ENCODE measurements at regions not wholly inside any gene's neighbourhood (a gene's known extent, or its start where the extent isn't known, plus 50 kb on each side); places are given as distances from the start of the nearest gene placed in this dataset.
"Not testable (repeated sequence)": the region's sequence is repeated elsewhere in the genome, so short reads cannot be mapped to it uniquely, and the experiment has no call there.

DNA sequence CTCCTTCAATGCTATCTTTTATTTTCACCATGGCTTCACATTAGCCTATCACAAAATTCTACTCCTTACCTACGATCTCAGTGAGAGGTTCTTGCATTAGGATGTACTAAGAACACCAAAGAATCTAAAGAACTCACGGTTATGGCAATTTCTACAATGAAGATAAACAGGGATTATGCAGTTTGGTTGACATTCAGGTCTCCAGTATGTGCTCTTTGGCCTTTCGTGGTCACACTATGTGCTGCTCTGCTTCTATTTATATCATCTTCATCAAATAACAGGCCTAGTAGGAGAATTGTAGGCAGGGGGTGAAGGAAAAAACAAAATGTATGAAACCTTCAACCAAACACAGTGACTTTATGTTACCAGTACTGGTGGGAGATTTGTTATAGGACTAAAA lies 194.0 kb upstream of the SAMSN1 start:
- H3K9me3 ChIP-seq (ENCODE audit: insufficient read depth, low read length): no peaks in the 10 kb centered on the region
- no peaks in the 10 kb centered on the region for H3K36me3 ChIP-seq (replicated peaks; ENCODE audit: low read depth, low read length)
- H3K79me2 ChIP-seq (ENCODE audit: low read length): no peaks in the 10 kb centered on the region
- no peak overlapping the region for H3K27ac ChIP-seq (ENCODE audit: low read length)
- H3K4me1 ChIP-seq (ENCODE audit: low read length): peaks cover 25% of the 10 kb centered on the region
- TF ChIP-seq EZH2phosphoT487 (IDR thresholded peaks at IDR 0.05; ENCODE audit: low read depth): no peak
- TF ChIP-seq, protein P1, sequence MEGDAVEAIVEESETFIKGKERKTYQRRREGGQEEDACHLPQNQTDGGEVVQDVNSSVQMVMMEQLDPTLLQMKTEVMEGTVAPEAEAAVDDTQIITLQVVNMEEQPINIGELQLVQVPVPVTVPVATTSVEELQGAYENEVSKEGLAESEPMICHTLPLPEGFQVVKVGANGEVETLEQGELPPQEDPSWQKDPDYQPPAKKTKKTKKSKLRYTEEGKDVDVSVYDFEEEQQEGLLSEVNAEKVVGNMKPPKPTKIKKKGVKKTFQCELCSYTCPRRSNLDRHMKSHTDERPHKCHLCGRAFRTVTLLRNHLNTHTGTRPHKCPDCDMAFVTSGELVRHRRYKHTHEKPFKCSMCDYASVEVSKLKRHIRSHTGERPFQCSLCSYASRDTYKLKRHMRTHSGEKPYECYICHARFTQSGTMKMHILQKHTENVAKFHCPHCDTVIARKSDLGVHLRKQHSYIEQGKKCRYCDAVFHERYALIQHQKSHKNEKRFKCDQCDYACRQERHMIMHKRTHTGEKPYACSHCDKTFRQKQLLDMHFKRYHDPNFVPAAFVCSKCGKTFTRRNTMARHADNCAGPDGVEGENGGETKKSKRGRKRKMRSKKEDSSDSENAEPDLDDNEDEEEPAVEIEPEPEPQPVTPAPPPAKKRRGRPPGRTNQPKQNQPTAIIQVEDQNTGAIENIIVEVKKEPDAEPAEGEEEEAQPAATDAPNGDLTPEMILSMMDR (IDR thresholded peaks at IDR 0.05; ENCODE audit: low read depth, low read length): no peak
- H3K27me3 ChIP-seq (ENCODE audit: low read depth, low read length): no peaks in the 10 kb centered on the region
- no peak overlapping the region for H2AFZ ChIP-seq (ENCODE audit: low read depth, low read length)
- H3K4me2 ChIP-seq (ENCODE audit: low read length): no peak overlapping the region
- no peak overlapping the region for H3K9ac ChIP-seq (ENCODE audit: low read length)
- no peak overlapping the region for H3K4me3 ChIP-seq (ENCODE audit: low read length)
- H4K20me1 ChIP-seq (ENCODE audit: insufficient read depth, low read length): no peaks in the 10 kb centered on the region

DNA sequence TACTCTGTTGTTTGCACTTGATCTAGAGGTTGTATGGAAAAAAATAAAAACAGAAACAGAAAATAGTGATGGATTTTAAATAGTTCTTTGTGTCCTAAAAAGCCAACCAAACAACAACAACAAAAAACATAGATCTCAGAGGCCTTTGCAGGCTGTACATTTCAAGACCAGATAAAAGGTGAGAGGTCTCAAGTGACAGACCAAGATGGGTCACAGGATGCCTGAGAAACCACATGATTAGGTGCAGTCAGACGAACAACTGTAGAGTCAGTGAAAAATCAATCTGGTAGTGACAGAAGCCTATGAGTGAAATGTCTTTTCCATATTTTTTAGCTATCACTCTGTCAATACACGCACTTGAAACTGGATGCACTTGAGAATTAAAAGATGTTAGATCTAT lies 193.5 kb upstream of the SAMSN1 start:
- no peak for TF ChIP-seq EZH2phosphoT487 (IDR thresholded peaks at IDR 0.05; ENCODE audit: low read depth)
- TF ChIP-seq, protein P1 (IDR thresholded peaks at IDR 0.05; ENCODE audit: low read depth, low read length): no peak
- no peak overlapping the region for H3K4me3 ChIP-seq (ENCODE audit: low read length)
- H3K4me1 ChIP-seq (ENCODE audit: low read length): peaks cover 30% of the 10 kb centered on the region
- no peak overlapping the region for H3K9ac ChIP-seq (ENCODE audit: low read length)
- H3K79me2 ChIP-seq (ENCODE audit: low read length): no peaks in the 10 kb centered on the region
- no peak overlapping the region for H2AFZ ChIP-seq (ENCODE audit: low read depth, low read length)
- H3K36me3 ChIP-seq (replicated peaks; ENCODE audit: low read depth, low read length): no peaks in the 10 kb centered on the region
- no peaks in the 10 kb centered on the region for H4K20me1 ChIP-seq (ENCODE audit: insufficient read depth, low read length)
- no peaks in the 10 kb centered on the region for H3K9me3 ChIP-seq (ENCODE audit: insufficient read depth, low read length)
- H3K27ac ChIP-seq (ENCODE audit: low read length): no peak overlapping the region
- no peak overlapping the region for H3K4me2 ChIP-seq (ENCODE audit: low read length)
- no peaks in the 10 kb centered on the region for H3K27me3 ChIP-seq (ENCODE audit: low read depth, low read length)

DNA sequence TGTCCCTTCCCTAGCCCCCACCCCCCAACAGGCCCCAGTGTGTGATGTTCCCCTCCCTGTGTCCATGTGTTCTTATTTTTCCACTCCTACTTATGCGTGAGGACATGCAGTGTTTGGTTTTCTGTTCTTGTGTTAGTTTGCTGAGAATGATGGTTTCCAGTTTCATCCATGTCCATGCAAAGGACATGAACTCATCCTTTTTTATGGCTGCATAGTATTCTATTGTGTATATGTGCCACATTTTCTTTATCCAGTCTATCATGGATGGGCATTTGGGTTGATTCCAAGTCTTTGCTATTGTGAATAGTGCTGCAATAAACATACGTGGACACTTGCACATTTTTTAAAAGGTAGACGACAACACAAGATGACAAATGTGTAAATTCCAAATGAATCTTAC lies 192.5 kb upstream of the SAMSN1 start:
- not testable (repeated sequence) for H3K4me3 ChIP-seq (ENCODE audit: low read length); H3K9ac ChIP-seq (ENCODE audit: low read length); H2AFZ ChIP-seq (ENCODE audit: low read depth, low read length); H3K27ac ChIP-seq (ENCODE audit: low read length); H3K4me2 ChIP-seq (ENCODE audit: low read length); H3K27me3 ChIP-seq (ENCODE audit: low read depth, low read length); H3K36me3 ChIP-seq (replicated peaks; ENCODE audit: low read depth, low read length); H4K20me1 ChIP-seq (ENCODE audit: insufficient read depth, low read length); H3K79me2 ChIP-seq (ENCODE audit: low read length); H3K9me3 ChIP-seq (ENCODE audit: insufficient read depth, low read length)
- peaks cover 39% of the 10 kb centered on the region for H3K4me1 ChIP-seq (ENCODE audit: low read length)

DNA sequence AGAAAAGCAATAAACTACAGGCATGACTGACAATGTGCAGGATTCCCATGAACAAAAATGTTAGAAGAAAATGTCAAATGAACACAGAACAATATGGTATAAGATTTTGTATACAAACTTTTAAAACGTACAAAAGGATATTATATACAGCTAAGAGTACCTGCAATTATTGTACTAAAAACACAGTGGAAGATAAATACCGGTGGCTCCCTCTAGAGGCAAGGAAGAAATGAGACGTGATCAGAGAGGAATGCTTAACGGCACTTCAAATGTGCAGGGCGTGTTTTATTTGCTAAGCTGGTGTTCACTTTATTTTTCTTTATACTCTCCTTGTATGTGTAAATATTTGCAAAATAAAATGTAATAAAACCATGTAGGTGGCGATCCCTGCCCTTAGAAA lies 191.8 kb upstream of the SAMSN1 start:
- no peak overlapping the region for H3K9ac ChIP-seq (ENCODE audit: low read length)
- no peaks in the 10 kb centered on the region for H3K36me3 ChIP-seq (replicated peaks; ENCODE audit: low read depth, low read length)
- H2AFZ ChIP-seq (ENCODE audit: low read depth, low read length): no peak overlapping the region
- peaks cover 41% of the 10 kb centered on the region for H3K4me1 ChIP-seq (ENCODE audit: low read length)
- peak overlapping the region; percentile 21; the same call in 1 of the 2 replicates for H3K4me2 ChIP-seq (ENCODE audit: low read length)
- H3K9me3 ChIP-seq (ENCODE audit: insufficient read depth, low read length): no peaks in the 10 kb centered on the region
- H3K27me3 ChIP-seq (ENCODE audit: low read depth, low read length): no peaks in the 10 kb centered on the region
- H3K27ac ChIP-seq (ENCODE audit: low read length): 0 out of 2 replicates have a peak overlapping the region, but pooled peaks have one; percentile 8
- no peaks in the 10 kb centered on the region for H3K79me2 ChIP-seq (ENCODE audit: low read length)
- H4K20me1 ChIP-seq (ENCODE audit: insufficient read depth, low read length): no peaks in the 10 kb centered on the region
- no peak overlapping the region for H3K4me3 ChIP-seq (ENCODE audit: low read length)
- TF ChIP-seq, protein P1 (IDR thresholded peaks at IDR 0.05; ENCODE audit: low read depth, low read length): peak; percentile 77
- TF ChIP-seq EZH2phosphoT487 (IDR thresholded peaks at IDR 0.05; ENCODE audit: low read depth): no peak

DNA sequence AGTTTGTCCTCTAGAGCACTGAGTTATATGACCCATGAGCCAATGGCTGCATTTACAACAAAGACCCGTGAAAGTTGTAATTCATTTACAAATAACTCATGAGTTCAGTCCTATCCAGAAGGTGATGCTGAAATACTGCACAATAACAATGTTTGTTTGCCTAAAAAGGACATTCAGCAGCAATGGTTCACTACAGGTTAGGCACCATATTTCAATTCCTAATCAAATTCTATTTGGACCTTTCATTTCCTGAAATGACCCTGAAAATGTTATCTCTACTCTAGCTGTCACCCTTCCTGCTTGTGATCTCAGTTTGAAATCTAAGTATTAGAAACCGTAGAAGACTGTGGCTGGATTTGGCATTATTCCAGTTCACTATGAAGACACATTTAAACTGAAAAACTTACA lies 191.2 kb upstream of the SAMSN1 start:
- no peak overlapping the region for H3K4me3 ChIP-seq (ENCODE audit: low read length)
- no peak overlapping the region for H3K9ac ChIP-seq (ENCODE audit: low read length)
- TF ChIP-seq, protein P1 (IDR thresholded peaks at IDR 0.05; ENCODE audit: low read depth, low read length): no peak
- TF ChIP-seq EZH2phosphoT487 (IDR thresholded peaks at IDR 0.05; ENCODE audit: low read depth): no peak
- H3K4me2 ChIP-seq (ENCODE audit: low read length): peak overlapping the region; percentile 21; the same call in 1 of the 2 replicates
- no peaks in the 10 kb centered on the region for H3K27me3 ChIP-seq (ENCODE audit: low read depth, low read length)
- H3K36me3 ChIP-seq (replicated peaks; ENCODE audit: low read depth, low read length): no peaks in the 10 kb centered on the region
- no peaks in the 10 kb centered on the region for H4K20me1 ChIP-seq (ENCODE audit: insufficient read depth, low read length)
- H3K79me2 ChIP-seq (ENCODE audit: low read length): no peaks in the 10 kb centered on the region
- peaks cover 41% of the 10 kb centered on the region for H3K4me1 ChIP-seq (ENCODE audit: low read length)
- no peak overlapping the region for H2AFZ ChIP-seq (ENCODE audit: low read depth, low read length)
- H3K9me3 ChIP-seq (ENCODE audit: insufficient read depth, low read length): no peaks in the 10 kb centered on the region
- peak overlapping the region; percentile 8; the same call in 1 of the 2 replicates for H3K27ac ChIP-seq (ENCODE audit: low read length)

All from OCI-LY3 (cell line).